SK-N-MC (cell line): ENCODE measurements at regions not wholly inside any gene's neighbourhood (a gene's known extent, or its start where the extent isn't known, plus 50 kb on each side); places are given as distances from the start of the nearest gene placed in this dataset.

ENCODE experiments used
- EZH2 ChIP-seq: fragments of 200-600 bp; sonication (generic); IDR thresholded peaks from one replicate; pipeline ENCODE4 v1.6.1; 2017; ENCODE audit warnings: antibody characterized with exemption
- POLR2AphosphoS5 ChIP-seq: IDR thresholded peaks from 2 replicates; pipeline ENCODE4 v1.6.1; 2012; ENCODE audit warnings: mild to moderate bottlenecking, low read depth, low read length, borderline replicate concordance

DNA sequence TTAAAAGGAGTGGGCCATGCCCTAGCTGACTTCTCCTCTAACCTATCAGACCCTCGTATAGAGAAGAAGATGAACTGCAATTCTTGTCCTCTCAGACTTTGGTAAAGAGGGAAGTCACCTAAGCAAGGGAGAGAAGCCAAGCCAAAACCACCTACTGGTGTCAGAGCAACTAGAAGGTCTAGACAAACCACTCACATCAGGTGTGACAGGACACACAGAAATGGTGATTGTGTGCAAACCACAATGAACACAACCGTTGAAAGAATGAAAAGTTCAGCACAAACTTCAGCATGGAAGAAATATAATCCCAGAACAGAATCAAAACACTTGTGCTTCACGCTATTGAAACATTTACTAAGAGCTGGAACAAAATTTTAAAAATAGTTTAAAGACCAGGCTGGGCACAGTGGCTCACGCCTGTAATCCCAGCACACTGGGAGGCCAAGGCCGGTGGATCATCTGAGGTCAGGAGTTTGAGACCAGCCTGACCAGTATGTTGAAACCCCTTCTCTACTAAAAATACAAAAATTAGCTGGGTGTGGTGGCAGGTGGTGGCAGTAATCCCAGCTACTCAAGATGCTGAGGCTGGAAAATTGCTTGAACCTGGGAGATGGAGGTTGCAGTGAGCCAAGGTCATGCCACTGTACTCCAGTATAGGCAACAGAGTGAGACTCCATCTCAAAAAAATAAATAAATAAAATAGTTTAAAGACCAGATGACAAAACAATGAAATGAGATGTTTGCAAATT, 56.2 kb upstream of the NTF3 start:
- TF ChIP-seq EZH2 (no peak), POLR2AphosphoS5 (no peak)
